C4-2B (cell line): ENCODE measurements at regions not wholly inside any gene's neighbourhood (a gene's known extent, or its start where the extent isn't known, plus 50 kb on each side); places are given as distances from the start of the nearest gene placed in this dataset.

ENCODE experiments used
- CTCF ChIP-seq: fragments of 450-650 bp; conservative IDR thresholded peaks from 2 replicates; pipeline ENCODE4 v1.5.1; 2017; ENCODE audit warnings: mild to moderate bottlenecking
- ZFX ChIP-seq: fragments of 450-650 bp; IDR thresholded peaks from 2 replicates; pipeline ENCODE4 v1.6.1; 2017

- no peak for TF ChIP-seq CTCF
- TF ChIP-seq ZFX: no peak
Measured at GRCh38 chr11:79550809-79551208, 110.0 kb upstream of the TENM4 start.
